Osteoblast (primary cell): ENCODE measurements at regions not wholly inside any gene's neighbourhood (a gene's known extent, or its start where the extent isn't known, plus 50 kb on each side); places are given as distances from the start of the nearest gene placed in this dataset.

Source experiments
- DNase-seq: peaks from one replicate; pipeline ENCODE4 v3.0.0; 2011; ENCODE audit warnings: low spot score, mixed read lengths; ENCODE audit not compliant: insufficient read length; ENCODE audit errors: missing footprints
- H2AFZ ChIP-seq: 2 replicates; pipeline ENCODE4 v1.6.0; 2011; ENCODE audit warnings: mild to moderate bottlenecking, low read length
- H3K27ac ChIP-seq: 2 replicates; pipeline ENCODE4 v1.5.1; 2011; ENCODE audit warnings: mild to moderate bottlenecking, low read depth, low read length, moderate library complexity
- H3K27me3 ChIP-seq: 2 replicates; pipeline ENCODE4 v1.6.0; 2012; ENCODE audit warnings: mild to moderate bottlenecking, control low read depth, inconsistent platforms, low read length, moderate library complexity; ENCODE audit not compliant: insufficient read depth
- H3K36me3 ChIP-seq: 2 replicates; pipeline ENCODE4 v1.5.1; 2011; ENCODE audit warnings: mild to moderate bottlenecking, low read length, control low read depth, moderate library complexity; ENCODE audit not compliant: insufficient read depth
- H3K4me1 ChIP-seq: 2 replicates; pipeline ENCODE4 v1.5.1; 2011; ENCODE audit warnings: mild to moderate bottlenecking, low read length, control low read depth, moderate library complexity; ENCODE audit not compliant: insufficient read depth
- H3K4me2 ChIP-seq: 2 replicates; pipeline ENCODE4 v1.6.0; 2011; ENCODE audit warnings: mild to moderate bottlenecking, low read length; ENCODE audit not compliant: insufficient read depth
- H3K4me3 ChIP-seq: fragments of 200-600 bp; sonication (generic); 3 replicates; pipeline ENCODE4 v1.5.1; 2012; ENCODE audit warnings: mild to moderate bottlenecking, low read length, inconsistent platforms; ENCODE audit not compliant: insufficient read depth
- H3K79me2 ChIP-seq: 2 replicates; pipeline ENCODE4 v1.6.0; 2012; ENCODE audit warnings: mild to moderate bottlenecking, low read length, control low read depth, inconsistent platforms; ENCODE audit not compliant: insufficient read depth
- H3K9me3 ChIP-seq: 2 replicates; pipeline ENCODE4 v1.5.1; 2011; ENCODE audit warnings: low read depth, low read length, control low read depth
- H4K20me1 ChIP-seq: 2 replicates; pipeline ENCODE4 v1.6.0; 2012; ENCODE audit warnings: mild to moderate bottlenecking, low read length, control low read depth; ENCODE audit not compliant: insufficient read depth
- TF ChIP-seq, protein P1 (sequence below): IDR thresholded peaks from 2 replicates; pipeline ENCODE4 v1.5.1; 2011; ENCODE audit warnings: mild to moderate bottlenecking, low read depth, low read length, moderate library complexity; ENCODE audit errors: extremely low read depth

DNA sequence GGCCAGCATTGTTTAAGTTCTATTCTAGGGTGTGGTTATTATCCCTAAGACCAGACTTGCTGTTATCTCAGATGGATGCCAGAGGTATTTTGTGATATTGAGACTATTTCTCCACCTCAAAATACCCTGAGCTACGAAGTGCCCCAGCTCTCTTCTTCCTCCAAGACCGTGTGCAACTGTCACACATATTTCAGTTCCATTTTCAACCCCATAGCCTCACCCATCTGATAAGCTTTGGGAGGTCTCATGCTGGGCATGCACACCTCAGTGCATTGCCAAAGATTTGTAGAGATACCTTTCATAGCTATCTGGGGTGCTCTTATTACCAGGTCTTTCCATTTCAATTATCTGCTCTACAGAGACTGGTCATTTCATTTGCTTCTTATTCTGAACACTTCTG lies 815.8 kb upstream of the EYS start:
- no peak for DNase-seq
- no peaks in the 10 kb centered on the region for H3K36me3 ChIP-seq
- H3K27ac ChIP-seq: no peak overlapping the region
- H2AFZ ChIP-seq: no peak overlapping the region
- H3K79me2 ChIP-seq: no peaks in the 10 kb centered on the region
- H3K9me3 ChIP-seq: peaks cover 1% of the 10 kb centered on the region
- H3K4me3 ChIP-seq: no peak overlapping the region
- no peaks in the 10 kb centered on the region for H4K20me1 ChIP-seq
- TF ChIP-seq, protein P1, sequence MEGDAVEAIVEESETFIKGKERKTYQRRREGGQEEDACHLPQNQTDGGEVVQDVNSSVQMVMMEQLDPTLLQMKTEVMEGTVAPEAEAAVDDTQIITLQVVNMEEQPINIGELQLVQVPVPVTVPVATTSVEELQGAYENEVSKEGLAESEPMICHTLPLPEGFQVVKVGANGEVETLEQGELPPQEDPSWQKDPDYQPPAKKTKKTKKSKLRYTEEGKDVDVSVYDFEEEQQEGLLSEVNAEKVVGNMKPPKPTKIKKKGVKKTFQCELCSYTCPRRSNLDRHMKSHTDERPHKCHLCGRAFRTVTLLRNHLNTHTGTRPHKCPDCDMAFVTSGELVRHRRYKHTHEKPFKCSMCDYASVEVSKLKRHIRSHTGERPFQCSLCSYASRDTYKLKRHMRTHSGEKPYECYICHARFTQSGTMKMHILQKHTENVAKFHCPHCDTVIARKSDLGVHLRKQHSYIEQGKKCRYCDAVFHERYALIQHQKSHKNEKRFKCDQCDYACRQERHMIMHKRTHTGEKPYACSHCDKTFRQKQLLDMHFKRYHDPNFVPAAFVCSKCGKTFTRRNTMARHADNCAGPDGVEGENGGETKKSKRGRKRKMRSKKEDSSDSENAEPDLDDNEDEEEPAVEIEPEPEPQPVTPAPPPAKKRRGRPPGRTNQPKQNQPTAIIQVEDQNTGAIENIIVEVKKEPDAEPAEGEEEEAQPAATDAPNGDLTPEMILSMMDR: no peak
- no peak overlapping the region for H3K4me2 ChIP-seq
- H3K27me3 ChIP-seq: no peaks in the 10 kb centered on the region
- no peaks in the 10 kb centered on the region for H3K4me1 ChIP-seq

DNA sequence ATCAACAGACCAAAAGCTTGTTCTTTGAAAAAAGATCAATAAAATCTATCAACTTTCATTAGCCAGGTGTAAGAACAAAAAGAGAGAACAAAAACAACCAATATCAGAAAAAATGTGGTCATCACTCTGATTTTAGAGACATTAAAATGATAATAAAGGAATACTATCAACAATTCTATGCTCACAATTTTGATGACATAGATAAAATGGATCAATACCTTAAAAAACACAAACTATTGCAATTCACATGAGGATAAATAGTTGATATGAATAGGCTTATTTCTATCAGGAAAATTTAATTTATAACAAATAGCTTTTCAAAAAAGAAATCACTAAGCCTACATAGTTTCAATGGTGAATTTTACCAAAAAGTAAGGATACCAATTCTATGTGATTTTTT lies 809.4 kb upstream of the EYS start:
- no peak for DNase-seq
- Histone ChIP-seq H3K4me2 (no peak overlapping the region), H3K9me3 (no peaks in the 10 kb centered on the region), H3K36me3 (no peaks in the 10 kb centered on the region), H3K79me2 (no peaks in the 10 kb centered on the region), H2AFZ (no peak overlapping the region), H3K27ac (no peak overlapping the region), H3K27me3 (no peaks in the 10 kb centered on the region), H3K4me3 (no peak overlapping the region), H3K4me1 (no peaks in the 10 kb centered on the region), H4K20me1 (no peaks in the 10 kb centered on the region)
- TF ChIP-seq, protein P1: no peak

DNA sequence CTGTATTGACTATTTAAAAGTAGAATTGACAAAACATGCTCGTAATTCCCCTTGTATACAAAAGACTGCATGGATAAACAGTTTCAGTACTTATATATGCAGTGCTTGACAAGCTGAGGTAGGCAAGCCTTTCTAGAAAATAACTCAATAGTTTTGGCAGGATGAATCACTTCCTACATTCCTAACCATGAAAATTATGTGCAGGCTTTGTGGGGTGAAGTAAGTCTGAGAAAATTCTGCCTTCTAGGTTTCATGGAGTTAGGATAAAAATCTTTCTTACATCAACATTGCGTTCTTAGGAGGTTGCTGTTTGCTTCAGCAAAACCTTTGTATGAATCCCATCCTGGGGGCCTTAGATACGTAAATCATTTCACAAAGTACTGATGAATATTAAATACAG lies 801.4 kb upstream of the EYS start:
- no peaks in the 10 kb centered on the region for H3K79me2 ChIP-seq
- TF ChIP-seq, protein P1: no peak
- H3K36me3 ChIP-seq: no peaks in the 10 kb centered on the region
- no peaks in the 10 kb centered on the region for H3K27me3 ChIP-seq
- no peak overlapping the region for H3K4me2 ChIP-seq
- DNase-seq: no peak
- H2AFZ ChIP-seq: no peak overlapping the region
- no peaks in the 10 kb centered on the region for H4K20me1 ChIP-seq
- H3K4me1 ChIP-seq: no peaks in the 10 kb centered on the region
- H3K9me3 ChIP-seq: no peaks in the 10 kb centered on the region
- H3K27ac ChIP-seq: no peak overlapping the region
- H3K4me3 ChIP-seq: no peak overlapping the region

DNA sequence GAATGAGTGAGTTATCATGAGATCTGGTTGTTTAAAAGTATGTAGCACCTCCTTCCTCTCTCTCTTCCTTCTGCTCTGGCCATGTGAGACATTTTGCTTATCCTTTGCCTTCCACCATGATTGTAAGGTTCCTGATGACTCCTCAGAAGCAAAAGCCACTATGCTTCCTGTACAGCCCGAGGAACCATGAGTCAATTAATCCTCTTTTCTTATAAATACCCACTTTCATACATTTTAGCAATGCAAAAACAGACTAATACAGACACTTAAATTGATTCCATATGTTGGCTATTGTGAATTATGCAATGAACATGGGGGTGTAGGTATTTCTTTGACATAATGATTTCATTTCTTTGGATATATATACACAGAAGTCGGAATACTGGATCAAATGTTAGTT lies 792.8 kb upstream of the EYS start:
- Histone ChIP-seq H3K27me3 (no peaks in the 10 kb centered on the region), H3K9me3 (no peaks in the 10 kb centered on the region), H4K20me1 (no peaks in the 10 kb centered on the region), H2AFZ (no peak overlapping the region), H3K36me3 (no peaks in the 10 kb centered on the region), H3K4me1 (no peaks in the 10 kb centered on the region), H3K79me2 (no peaks in the 10 kb centered on the region), H3K4me2 (no peak overlapping the region), H3K27ac (no peak overlapping the region), H3K4me3 (no peak overlapping the region)
- TF ChIP-seq, protein P1: no peak
- no peak for DNase-seq
